ENCODE measurements at regions not wholly inside any gene's neighbourhood (a gene's known extent, or its start where the extent isn't known, plus 50 kb on each side); places are given as distances from the start of the nearest gene placed in this dataset.
A peak's percentile ranks its signal among the peaks of the same experiment; 100 is the strongest.
"Not testable (repeated sequence)": the region's sequence is repeated elsewhere in the genome, so short reads cannot be mapped to it uniquely, and the experiment has no call there.

GRCh38 chr7:136150311-136150710 lies 173.2 kb upstream of the MTPN start:
- DNase-seq, result no peak

GRCh38 chr7:136148920-136149319 lies 171.8 kb upstream of the MTPN start:
- no peak for DNase-seq

GRCh38 chr7:136146925-136147324 lies 169.8 kb upstream of the MTPN start:
- no peak for DNase-seq

- DNase-seq, result no peak
These were observed 167.0 kb upstream of the MTPN start for GRCh38 chr7:136144182-136144581.

GRCh38 chr7:136143271-136143670 lies 166.1 kb upstream of the MTPN start:
- DNase-seq, result no peak

- DNase-seq, result no peak
These were observed 165.4 kb upstream of the MTPN start for GRCh38 chr7:136142583-136142982.

GRCh38 chr7:136140469-136140868 lies 163.3 kb upstream of the MTPN start:
- no peak for DNase-seq

- DNase-seq, result no peak
These were observed 162.3 kb upstream of the MTPN start for GRCh38 chr7:136139417-136139816.

- no peak for DNase-seq
These were observed 161.8 kb upstream of the MTPN start for GRCh38 chr7:136138991-136139390.

GRCh38 chr7:136136906-136137454 lies 159.8 kb upstream of the MTPN start:
- DNase-seq, result no peak

- no peak for DNase-seq
These were observed 157.3 kb upstream of the MTPN start for GRCh38 chr7:136134503-136134902.

- DNase-seq, result no peak
These were observed 156.4 kb upstream of the MTPN start for GRCh38 chr7:136133551-136133950.

GRCh38 chr7:136131304-136131630 lies 154.1 kb upstream of the MTPN start:
- DNase-seq, result no peak

- DNase-seq, result no peak
These were observed 153.5 kb upstream of the MTPN start for GRCh38 chr7:136130511-136131303.

- no peak for DNase-seq
These were observed 150.9 kb upstream of the MTPN start for GRCh38 chr7:136128050-136128449.

- no peak for DNase-seq
These were observed 146.2 kb upstream of the MTPN start for GRCh38 chr7:136123352-136123751.

- DNase-seq, result no peak
These were observed 144.9 kb upstream of the MTPN start for GRCh38 chr7:136122026-136122425.

GRCh38 chr7:136117539-136117938 lies 140.4 kb upstream of the MTPN start:
- no peak for DNase-seq

- no peak for DNase-seq
These were observed 139.0 kb upstream of the MTPN start for GRCh38 chr7:136116186-136116585.

GRCh38 chr7:136114966-136115762 lies 138.0 kb upstream of the MTPN start:
- DNase-seq, result peak; percentile 64

- DNase-seq, result not testable (repeated sequence)
These were observed 137.3 kb upstream of the MTPN start for GRCh38 chr7:136114467-136114866.

- not testable (repeated sequence) for DNase-seq
These were observed 131.9 kb upstream of the MTPN start for GRCh38 chr7:136109037-136109436.

- no peak for DNase-seq
These were observed 128.0 kb upstream of the MTPN start for GRCh38 chr7:136105191-136105590.

GRCh38 chr7:136104269-136104603 lies 127.1 kb upstream of the MTPN start:
- DNase-seq, result no peak

Data from stimulated activated CD4-positive, alpha-beta T cell treated with anti-CD3 and anti-CD28 coated beads, Interleukin-1b, Interleukin-23, amount 100 ng/mL, for 48 hours (primary cell).